Activated CD8-positive, alpha-beta memory T cell treated with anti-CD3 and anti-CD28 coated beads for 36 hours (primary cell): ENCODE measurements at regions not wholly inside any gene's neighbourhood (a gene's known extent, or its start where the extent isn't known, plus 50 kb on each side); places are given as distances from the start of the nearest gene placed in this dataset.
"Not testable (repeated sequence)": the region's sequence is repeated elsewhere in the genome, so short reads cannot be mapped to it uniquely, and the experiment has no call there.

Source experiments
- CTCF ChIA-PET: fragments of 350-600 bp; sonication (Branson Sonifier 250); formaldehyde crosslinking; loops from one replicate; lab custom pipeline; 2021; ENCODE audit warnings: antibody characterized with exemption; lab: Charles Lee
- POLR2A ChIA-PET: fragments of 350-600 bp; sonication (Branson Sonifier 250); formaldehyde crosslinking; loops from one replicate; lab custom pipeline; 2021; ENCODE audit warnings: antibody characterized with exemption; lab: Charles Lee

DNA sequence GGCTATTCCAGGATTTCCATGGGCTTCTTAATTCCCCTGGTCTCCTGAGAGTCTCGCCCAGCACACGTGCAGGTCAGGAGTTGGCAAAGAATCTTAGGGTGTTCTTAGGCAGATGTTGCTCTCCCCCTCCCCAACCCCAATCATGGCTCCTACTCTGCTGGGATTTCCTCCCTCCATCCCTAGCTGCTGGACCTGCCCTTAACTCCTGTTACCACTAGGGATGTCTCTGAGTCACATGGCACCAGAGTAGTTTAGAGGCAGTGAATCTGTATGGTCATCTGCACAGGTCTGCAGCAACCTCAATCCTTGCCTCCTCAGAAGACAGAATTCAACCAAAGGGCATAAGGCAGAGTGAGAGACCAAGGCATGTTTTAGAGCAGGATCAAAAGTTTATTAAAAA, 51.8 kb upstream of the CHST3 start:
- CTCF ChIA-PET, result no interaction called here
- POLR2A ChIA-PET, result no interaction called here

DNA sequence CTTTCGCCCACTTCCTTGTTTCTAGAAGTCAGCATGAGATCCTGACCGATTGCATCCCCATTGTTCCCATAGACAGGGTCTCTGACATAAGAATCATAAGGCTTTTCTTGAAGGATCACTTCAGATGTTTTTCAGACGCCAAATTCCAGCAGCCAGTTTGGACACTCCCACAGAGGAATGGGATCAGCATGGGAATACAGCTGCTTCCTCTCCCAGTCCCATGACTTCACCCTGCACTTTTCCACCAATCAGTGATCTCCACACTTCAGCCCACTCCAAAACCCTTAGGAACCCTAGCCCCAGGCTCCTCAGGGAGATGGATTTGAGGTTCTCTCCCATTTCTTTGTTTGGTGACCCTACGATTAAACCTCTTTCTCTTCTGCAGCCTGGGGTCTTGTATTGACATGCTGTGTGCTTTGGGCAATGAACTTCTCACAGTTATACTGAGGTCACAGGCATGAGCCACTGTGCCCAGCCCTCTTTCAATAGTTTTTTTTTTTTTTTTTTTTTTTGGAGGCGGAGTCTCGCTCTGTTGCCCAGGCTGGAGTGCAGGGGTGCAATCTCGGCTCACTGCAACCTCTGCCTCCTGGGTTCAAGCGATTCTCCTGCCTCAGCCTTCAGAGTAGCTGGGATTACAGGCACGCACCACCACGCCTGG, 52.8 kb upstream of the CHST3 start:
- CTCF ChIA-PET, result interaction anchor here (0.7 to 1.7 kb wide), 2 partner anchors 15 to 27 kb away, joined by 3 to 5 read pairs; no protein-coding TSS in a partner anchor
- POLR2A ChIA-PET, result no interaction called here

DNA sequence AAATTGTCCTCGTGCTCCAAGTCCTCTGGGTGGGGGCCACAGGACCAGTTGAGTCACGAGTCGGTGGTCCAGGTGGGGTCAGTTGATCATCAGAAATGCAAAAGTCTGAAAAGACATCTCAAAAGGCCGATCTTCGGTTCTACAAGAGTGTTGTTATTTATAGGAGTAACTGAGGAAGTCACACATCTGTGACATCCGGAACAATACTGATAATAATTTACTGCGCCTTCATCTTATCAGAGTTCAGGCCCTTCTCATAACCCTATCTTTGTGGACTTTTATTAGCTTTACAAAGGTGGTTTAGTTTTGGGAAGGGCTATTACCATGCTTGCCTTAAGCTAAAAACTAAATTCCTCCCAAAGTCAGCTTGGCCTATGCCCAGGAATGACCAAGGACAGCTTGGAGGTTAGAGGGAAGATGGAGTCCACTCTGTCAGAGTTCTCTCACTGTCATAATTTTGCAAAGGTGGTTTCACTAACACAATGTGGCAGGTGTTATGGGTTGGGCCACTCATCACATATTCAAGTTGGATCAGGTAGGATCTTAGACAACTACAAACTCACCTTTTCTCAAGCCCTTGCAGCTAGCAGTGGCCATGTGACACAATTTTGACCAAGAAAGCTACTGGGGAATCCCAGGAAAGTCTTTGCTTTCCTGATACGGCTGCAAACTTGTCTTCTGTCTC, 54.7 kb upstream of the CHST3 start:
- CTCF ChIA-PET, result interaction anchor here (1.5 to 1.7 kb wide), 2 partner anchors 13 to 14 kb away, joined by 3 to 5 read pairs; no protein-coding TSS in a partner anchor
- POLR2A ChIA-PET, result no interaction called here

DNA sequence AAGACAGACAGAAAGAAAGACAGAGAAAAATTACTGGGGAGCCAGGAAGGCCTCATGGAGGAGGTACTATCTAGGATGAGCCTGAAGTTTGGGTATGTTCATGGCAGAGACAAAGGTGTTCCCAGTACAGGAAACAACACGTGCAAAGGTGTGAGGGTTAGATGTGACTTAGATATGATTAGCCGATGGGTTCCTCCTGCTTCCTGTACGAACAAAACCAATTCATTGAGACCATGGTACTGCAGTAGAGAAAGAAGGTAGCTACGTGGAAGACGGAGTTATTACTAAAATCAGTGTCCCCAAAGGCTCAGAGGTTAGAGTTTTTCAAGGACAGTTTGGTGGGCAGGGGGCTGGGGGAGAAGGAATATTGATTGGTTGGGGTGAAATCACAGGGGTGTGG, 55.2 kb upstream of the CHST3 start:
- ChIA-PET POLR2A (no interaction called here), CTCF (interaction anchor here (1.5 kb wide), 1 partner anchor 13 kb away, joined by 3 read pairs; no protein-coding TSS in a partner anchor)

DNA sequence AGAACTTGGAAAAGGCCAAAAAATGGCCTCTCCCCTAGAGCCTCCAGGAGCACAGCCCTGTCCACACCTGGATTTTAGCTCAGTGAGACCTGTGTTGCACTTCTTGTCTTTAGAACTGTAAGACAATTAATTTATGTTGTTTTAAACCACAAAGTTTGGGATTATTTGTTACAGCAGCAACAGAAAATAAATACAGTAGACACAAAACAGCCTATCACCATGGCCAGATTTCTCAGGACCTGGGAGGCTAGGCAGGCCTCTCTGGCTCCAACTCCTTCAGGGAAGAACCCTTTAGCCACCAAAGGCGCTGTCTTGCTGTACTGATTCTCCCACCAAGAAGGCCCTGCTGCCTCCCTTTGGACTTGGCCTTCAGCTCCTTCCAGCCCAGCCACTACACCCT, 54.1 kb upstream of the PSAP start:
- CTCF ChIA-PET, result interaction anchor here (2.2 kb wide), 1 partner anchor 9 kb away, joined by 12 read pairs; no protein-coding TSS in a partner anchor

DNA sequence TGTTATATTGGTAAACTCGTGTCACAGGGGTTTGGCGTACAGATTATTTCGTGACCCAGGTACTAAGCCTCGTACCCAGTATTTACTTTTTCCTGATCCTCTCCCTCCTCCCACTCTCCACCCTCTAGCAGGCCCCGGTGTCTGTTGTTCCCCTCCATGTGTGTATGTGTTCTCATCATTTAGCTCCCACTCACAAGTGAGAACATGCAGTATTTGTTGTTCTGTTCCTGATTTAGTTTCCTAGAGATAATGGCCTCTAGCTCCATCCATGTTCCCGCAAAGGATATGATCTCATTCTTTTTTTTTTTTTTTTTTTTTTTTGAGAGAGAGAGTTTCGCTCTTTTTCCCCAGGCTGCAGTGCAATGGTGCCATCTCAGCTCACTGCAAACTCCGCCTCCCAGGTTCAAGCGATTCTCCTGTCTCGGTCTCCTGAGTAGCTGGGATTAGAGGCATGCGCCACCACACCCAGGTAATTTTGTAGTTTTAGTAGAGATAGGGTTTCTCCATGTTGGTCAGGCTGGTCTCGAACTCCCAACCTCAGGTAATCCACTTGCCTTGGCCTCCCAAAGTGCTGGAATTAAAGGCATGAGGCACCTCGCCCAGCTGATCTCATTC, 52.7 kb upstream of the PSAP start:
- POLR2A ChIA-PET, result not testable (repeated sequence)
- CTCF ChIA-PET, result interaction anchor here (0.6 to 0.9 kb wide), 2 partner anchors 10 to 69 kb away, joined by 3 to 6 read pairs; no protein-coding TSS in a partner anchor

More for the DNA sequence above, 54.1 kb upstream of the PSAP start:
- POLR2A ChIA-PET, result no interaction called here

DNA sequence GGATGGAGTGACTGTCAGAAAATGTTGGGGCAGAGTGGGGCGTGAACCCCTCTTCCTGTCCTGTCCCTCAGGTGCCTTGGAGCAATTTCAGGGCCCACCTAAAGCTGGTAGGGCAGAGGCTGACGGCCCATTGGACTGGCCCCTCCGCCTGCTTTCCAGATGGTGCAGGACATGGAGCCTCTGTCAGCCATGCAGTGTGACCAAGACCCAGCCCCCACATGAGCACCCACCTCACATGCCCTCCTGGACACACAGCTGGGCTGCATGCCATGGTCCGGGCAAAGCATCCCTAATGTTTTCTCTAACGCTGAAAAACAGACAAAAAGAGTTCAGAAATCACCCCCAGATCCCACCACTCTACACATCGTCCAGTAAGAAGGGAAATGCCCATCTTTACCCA, 51.3 kb upstream of the PSAP start:
- CTCF ChIA-PET, result no interaction called here
- POLR2A ChIA-PET, result no interaction called here
